Upper lobe of left lung (tissue), 6 donors: ENCODE measurements at regions not wholly inside any gene's neighbourhood (a gene's known extent, or its start where the extent isn't known, plus 50 kb on each side); places are given as distances from the start of the nearest gene placed in this dataset.
"Not testable (repeated sequence)": the region's sequence is repeated elsewhere in the genome, so short reads cannot be mapped to it uniquely, and the experiment has no call there.

Source experiments
- ATAC-seq, 2 donors: fragments of 200-7000 bp; cut with Tn5 transposase; one replicate each; pipeline ENCODE4 v1.9.1; 2022; ENCODE audit warnings: mild to moderate bottlenecking in 2 of 2, moderate library complexity in 2 of 2; ENCODE audit not compliant: low FRiP score in 2 of 2
- DNase-seq, 2 donors: peaks; one replicate each; pipeline ENCODE4 v3.0.0-alpha.2; 2019 to 2020
- H3K27ac ChIP-seq, 4 donors: fragments of 200-600 bp; sonication (generic); one replicate each; pipeline ENCODE4 v1.5.1; 2016 to 2019
- H3K27me3 ChIP-seq, 4 donors: fragments of 200-600 bp; sonication (generic); one replicate each; pipeline ENCODE4 v1.5.1; 2017 to 2019
- H3K36me3 ChIP-seq, 4 donors: fragments of 200-600 bp; sonication (generic); one replicate each; pipeline ENCODE4 v1.5.1; 2016 to 2019
- H3K4me1 ChIP-seq, 4 donors: fragments of 200-600 bp; sonication (generic); one replicate each; pipeline ENCODE4 v1.5.1; 2018 to 2019
- H3K4me3 ChIP-seq, 4 donors: fragments of 200-600 bp; sonication (generic); one replicate each; pipeline ENCODE4 v1.5.1; 2017 to 2019; ENCODE audit warnings: mild to moderate bottlenecking in 2 of 4, moderate library complexity in 1 of 4
- H3K9me3 ChIP-seq, 4 donors: fragments of 200-600 bp; sonication (generic); one replicate each; pipeline ENCODE4 v1.5.1; 2018 to 2019
- EP300 ChIP-seq, 4 donors: sonication (generic); formaldehyde crosslinking; IDR thresholded peaks; one replicate each; pipeline ENCODE4 v1.5.1; 2017; ENCODE audit warnings: antibody characterized with exemption in 4 of 4, control low read depth in 2 of 4
- POLR2A ChIP-seq, 4 donors: fragments of 450-650 bp; IDR thresholded peaks; one replicate each; pipeline ENCODE4 v1.5.1; 2016 to 2017; ENCODE audit warnings: antibody characterized with exemption in 4 of 4, mild to moderate bottlenecking in 2 of 4
- POLR2AphosphoS5 ChIP-seq, 2 donors: sonication (generic); formaldehyde crosslinking; IDR thresholded peaks; one replicate each; pipeline ENCODE4 v1.5.1; 2017; ENCODE audit warnings: antibody characterized with exemption in 2 of 2
- WGBS, 2 donors: methylation state at CpG; one replicate each; pipeline ENCODE4 v1.1.5; 2017 to 2018; 5-methylcytosine and 5-hydroxymethylcytosine counted together
- TF ChIP-seq, protein P1 (sequence below), 6 experiments: fragments of 450-650 bp in 4 of 6; fragments of 200-600 bp in 2 of 6; sonication (generic) in 2 of 6; IDR thresholded peaks; one replicate each; pipeline ENCODE4 v1.5.1; 2016 to 2019; ENCODE audit warnings: antibody characterized with exemption in 6 of 6
- donor health status: DM: no; HTN: no; CAD: no; lungs with moderate emphysema.
- donor health status: DM: no; HTN: yes; CAD: no; lungs with severe emphysema.

- ATAC-seq (no peak), DNase-seq (no peak)
- no peaks in the 10 kb centered on the region for H3K36me3 ChIP-seq
- no peaks in the 10 kb centered on the region for H3K4me1 ChIP-seq
- no peaks in the 10 kb centered on the region for H3K9me3 ChIP-seq
- no peak overlapping the region for H3K4me3 ChIP-seq
- TF ChIP-seq POLR2AphosphoS5 (IDR thresholded peaks at IDR 0.05) = no peak
- no peak for TF ChIP-seq POLR2A (IDR thresholded peaks at IDR 0.05)
- no peak for TF ChIP-seq EP300 (IDR thresholded peaks at IDR 0.05)
- TF ChIP-seq, protein P1, sequence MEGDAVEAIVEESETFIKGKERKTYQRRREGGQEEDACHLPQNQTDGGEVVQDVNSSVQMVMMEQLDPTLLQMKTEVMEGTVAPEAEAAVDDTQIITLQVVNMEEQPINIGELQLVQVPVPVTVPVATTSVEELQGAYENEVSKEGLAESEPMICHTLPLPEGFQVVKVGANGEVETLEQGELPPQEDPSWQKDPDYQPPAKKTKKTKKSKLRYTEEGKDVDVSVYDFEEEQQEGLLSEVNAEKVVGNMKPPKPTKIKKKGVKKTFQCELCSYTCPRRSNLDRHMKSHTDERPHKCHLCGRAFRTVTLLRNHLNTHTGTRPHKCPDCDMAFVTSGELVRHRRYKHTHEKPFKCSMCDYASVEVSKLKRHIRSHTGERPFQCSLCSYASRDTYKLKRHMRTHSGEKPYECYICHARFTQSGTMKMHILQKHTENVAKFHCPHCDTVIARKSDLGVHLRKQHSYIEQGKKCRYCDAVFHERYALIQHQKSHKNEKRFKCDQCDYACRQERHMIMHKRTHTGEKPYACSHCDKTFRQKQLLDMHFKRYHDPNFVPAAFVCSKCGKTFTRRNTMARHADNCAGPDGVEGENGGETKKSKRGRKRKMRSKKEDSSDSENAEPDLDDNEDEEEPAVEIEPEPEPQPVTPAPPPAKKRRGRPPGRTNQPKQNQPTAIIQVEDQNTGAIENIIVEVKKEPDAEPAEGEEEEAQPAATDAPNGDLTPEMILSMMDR (IDR thresholded peaks at IDR 0.05) = no peak
- H3K27me3 ChIP-seq = no peaks in the 10 kb centered on the region
- no peak overlapping the region for H3K27ac ChIP-seq
- 80 to 82% methylated on average over 16 of the region's 16 CpGs for WGBS, 2 donors
Measured at GRCh38 chr2:87401726-87402345, 346.1 kb upstream of the PLGLB2 start.

GRCh38 chr2:87403893-87404175, 344.1 kb upstream of the PLGLB2 start:
- ATAC-seq = no peak
- 90 to 98% methylated on average over 6 of the region's 6 CpGs for WGBS, 2 donors

DNA sequence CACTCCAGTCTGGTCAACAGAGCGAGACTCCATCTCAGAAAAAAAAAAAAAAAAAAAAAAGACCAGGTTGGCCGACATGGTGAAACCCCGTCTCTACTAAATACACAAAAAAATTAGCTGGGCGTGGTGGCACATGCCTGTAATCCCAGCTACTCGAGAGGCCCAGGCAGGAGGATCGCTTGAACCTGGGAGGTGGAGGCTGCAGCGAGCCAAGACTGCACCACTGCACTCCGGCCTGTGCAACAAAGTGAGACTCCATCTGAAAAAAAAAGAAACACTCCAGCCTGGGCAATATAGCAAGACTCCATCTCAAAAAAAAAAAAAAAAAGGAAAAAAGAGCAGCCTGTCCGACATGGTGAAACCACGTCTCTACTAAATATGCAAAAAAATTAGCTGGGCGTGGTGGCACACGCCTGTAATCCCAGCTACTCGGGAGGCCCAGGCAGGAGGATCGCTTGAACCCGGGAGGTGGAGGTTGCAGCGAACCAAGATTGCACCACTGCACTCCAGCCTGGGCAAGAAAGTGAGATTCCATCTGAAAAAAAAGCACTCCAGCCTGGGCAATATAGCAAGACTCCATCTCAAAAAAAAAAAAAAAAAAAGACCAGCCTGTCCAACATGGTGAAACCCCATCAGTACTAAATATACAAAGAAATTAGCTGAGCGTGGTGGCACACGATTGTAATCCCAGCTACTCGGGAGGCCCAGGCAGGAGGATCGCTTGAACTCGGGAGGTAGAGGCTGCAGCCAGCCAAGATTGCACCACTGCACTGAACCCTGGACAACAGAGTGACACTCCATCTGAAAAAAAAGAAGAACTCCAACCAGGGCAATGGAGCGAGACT, 343.3 kb upstream of the PLGLB2 start:
- DNase-seq = peak in 1 of 2 donors; percentile 29
- WGBS, 2 donors = 90 to 92% methylated on average over 19 to 22 of the region's 22 CpGs
- not testable (repeated sequence) for H3K4me3 ChIP-seq, H3K27me3 ChIP-seq, H3K9me3 ChIP-seq, H3K4me1 ChIP-seq, ATAC-seq, H3K27ac ChIP-seq, H3K36me3 ChIP-seq

More at GRCh38 chr2:87403893-87404175, 344.1 kb upstream of the PLGLB2 start:
- no peak overlapping the region for H3K4me3 ChIP-seq
- no peaks in the 10 kb centered on the region for H3K4me1 ChIP-seq
- H3K9me3 ChIP-seq = no peaks in the 10 kb centered on the region
- no peak overlapping the region for H3K27ac ChIP-seq
- no peaks in the 10 kb centered on the region for H3K27me3 ChIP-seq
- H3K36me3 ChIP-seq = no peaks in the 10 kb centered on the region
- TF ChIP-seq EP300 (IDR thresholded peaks at IDR 0.05) (no peak), POLR2A (IDR thresholded peaks at IDR 0.05) (no peak), POLR2AphosphoS5 (IDR thresholded peaks at IDR 0.05) (no peak)
- TF ChIP-seq, protein P1 (IDR thresholded peaks at IDR 0.05) = no peak
- no peak for DNase-seq

GRCh38 chr2:87405531-87406216, 342.2 kb upstream of the PLGLB2 start:
- H3K27ac ChIP-seq, H3K9me3 ChIP-seq, H3K4me1 ChIP-seq, H3K36me3 ChIP-seq, H3K4me3 ChIP-seq, H3K27me3 ChIP-seq: not testable (repeated sequence)
- 77 to 89% methylated on average over 4 of the region's 6 CpGs for WGBS, 2 donors
- DNase-seq (peak in 1 of 2 donors; percentile 34), ATAC-seq (peak in 1 of 2 donors; percentile 22)

GRCh38 chr2:87406406-87407175, 341.3 kb upstream of the PLGLB2 start:
- not testable (repeated sequence) for H3K36me3 ChIP-seq, H3K4me1 ChIP-seq, H3K27ac ChIP-seq, H3K9me3 ChIP-seq, H3K4me3 ChIP-seq, ATAC-seq, H3K27me3 ChIP-seq
- DNase-seq = peak in 1 of 2 donors; percentile 80
- WGBS, 2 donors = no CpG with 5 or more reads among the region's 6 CpGs

DNA sequence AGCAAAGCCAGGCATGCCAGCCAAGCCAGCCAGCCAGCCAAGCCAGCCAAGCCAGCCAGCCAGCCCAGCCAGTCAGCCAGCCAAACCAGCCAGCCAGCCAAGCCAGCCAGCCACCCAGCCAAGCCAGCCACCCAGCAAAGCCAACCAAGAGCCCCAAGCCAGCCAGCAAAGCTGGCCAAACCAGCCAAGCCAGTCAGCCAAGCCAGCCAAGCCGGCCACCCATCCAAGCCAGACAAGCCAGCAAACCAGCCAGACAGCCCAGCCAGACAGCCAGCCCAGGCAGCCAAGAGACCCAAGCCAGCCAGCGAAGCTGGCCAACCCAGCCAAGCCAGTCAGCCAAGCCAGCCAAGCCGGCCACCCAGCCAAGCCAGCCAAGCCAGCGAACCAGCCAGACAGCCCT, 338.3 kb upstream of the PLGLB2 start:
- not testable (repeated sequence) for ATAC-seq, H3K27ac ChIP-seq, H3K4me1 ChIP-seq, H3K27me3 ChIP-seq, H3K4me3 ChIP-seq, H3K36me3 ChIP-seq, H3K9me3 ChIP-seq
- no CpG with 5 or more reads among the region's 4 CpGs for WGBS, 2 donors
- peak in 1 of 2 donors; percentile 20 for DNase-seq

- WGBS, 2 donors = 83% methylated on average over 1 of the region's 3 CpGs; no CpG with 5 or more reads in 1 of the 2 donors
- peak in 1 of 2 donors; percentile 58 for DNase-seq
Measured at GRCh38 chr2:87410371-87410770, 337.5 kb upstream of the PLGLB2 start.

GRCh38 chr2:87412036-87412820, 335.7 kb upstream of the PLGLB2 start:
- not testable (repeated sequence) for H3K9me3 ChIP-seq, H3K36me3 ChIP-seq, H3K27me3 ChIP-seq, H3K4me1 ChIP-seq, ATAC-seq, H3K27ac ChIP-seq, H3K4me3 ChIP-seq
- 80 to 90% methylated on average over 1 to 2 of the region's 7 CpGs for WGBS, 2 donors
- DNase-seq = peak in 1 of 2 donors; percentile 86

More at GRCh38 chr2:87410371-87410770, 337.5 kb upstream of the PLGLB2 start:
- H3K27me3 ChIP-seq, H3K4me1 ChIP-seq, H3K9me3 ChIP-seq, H3K36me3 ChIP-seq, H3K27ac ChIP-seq, ATAC-seq, H3K4me3 ChIP-seq: not testable (repeated sequence)

GRCh38 chr2:87414331-87414730, 333.6 kb upstream of the PLGLB2 start:
- not testable (repeated sequence) for H3K4me3 ChIP-seq, H3K27me3 ChIP-seq, H3K4me1 ChIP-seq, ATAC-seq, H3K9me3 ChIP-seq, H3K27ac ChIP-seq, H3K36me3 ChIP-seq
- DNase-seq = peak in 1 of 2 donors; percentile 78
- 100% methylated on average over 1 of the region's 1 CpG; no CpG with 5 or more reads in 1 of the 2 donors for WGBS, 2 donors
